WTC11 (cell line): ENCODE measurements at regions not wholly inside any gene's neighbourhood (a gene's known extent, or its start where the extent isn't known, plus 50 kb on each side); places are given as distances from the start of the nearest gene placed in this dataset.

Experiments
- ATAC-seq: fragments of 200-7000 bp; cut with Tn5 transposase; 2 replicates; pipeline ENCODE4 v1.10.0; 2021; ENCODE audit warnings: mild to moderate bottlenecking, moderate library complexity
- CTCF ChIA-PET: fragments of 300-600 bp; sonication (Branson Sonifier 250); formaldehyde crosslinking; loops from one replicate; lab custom pipeline; 2021; ENCODE audit warnings: antibody characterized with exemption; lab: Charles Lee
- POLR2A ChIA-PET: fragments of 350-600 bp; sonication (Branson Sonifier 250); formaldehyde crosslinking; loops from one replicate; lab custom pipeline; 2021; ENCODE audit warnings: antibody characterized with exemption; lab: Charles Lee
- DNase-seq: peaks from one replicate; pipeline ENCODE4 v3.0.0; 2021; ENCODE audit warnings: low spot score
- H3K27ac Mint-ChIP-seq: 2 replicates; pipeline ENCODE4 v1.8.0; 2021; ENCODE audit warnings: mixed read lengths
- H3K27me3 Mint-ChIP-seq: 2 replicates; pipeline ENCODE4 v1.8.0; 2021; ENCODE audit warnings: low read depth, mild to moderate bottlenecking, moderate library complexity, mixed read lengths
- H3K36me3 Mint-ChIP-seq: 2 replicates; pipeline ENCODE4 v1.8.0; 2021; ENCODE audit warnings: mixed read lengths
- H3K4me1 Mint-ChIP-seq: 2 replicates; pipeline ENCODE4 v1.8.0; 2022; ENCODE audit warnings: mixed read lengths
- H3K4me3 Mint-ChIP-seq: 2 replicates; pipeline ENCODE4 v1.8.0; 2021; ENCODE audit warnings: mild to moderate bottlenecking, moderate library complexity, mixed read lengths
- H3K9me3 Mint-ChIP-seq: 2 replicates; pipeline ENCODE4 v1.8.0; 2021; ENCODE audit warnings: mixed read lengths
- ELF4 ChIP-seq: sonication (generic); formaldehyde crosslinking; IDR thresholded peaks from 2 replicates; pipeline ENCODE4 v1.8.1; 2022; ENCODE audit warnings: low read depth, mild to moderate bottlenecking, moderate library complexity, missing genetic modification reagents
- EMX1 ChIP-seq: fragments of 250-450 bp; sonication (Bioruptor Pico); IDR thresholded peaks from 2 replicates; pipeline ENCODE4 v1.8.0; 2021; ENCODE audit warnings: mild to moderate bottlenecking
- ESRRA ChIP-seq: sonication (generic); formaldehyde crosslinking; IDR thresholded peaks from 2 replicates; pipeline ENCODE4 v1.8.1; 2022; ENCODE audit warnings: mild to moderate bottlenecking, missing genetic modification reagents, borderline replicate concordance
- FOXK1 ChIP-seq: sonication (generic); formaldehyde crosslinking; IDR thresholded peaks from 2 replicates; pipeline ENCODE4 v1.8.0; 2022; ENCODE audit warnings: mild to moderate bottlenecking, moderate library complexity, missing genetic modification reagents
- IRF2 ChIP-seq: sonication (generic); formaldehyde crosslinking; IDR thresholded peaks from 2 replicates; pipeline ENCODE4 v1.8.0; 2022; ENCODE audit warnings: low read depth, missing genetic modification reagents, borderline replicate concordance
- NFYB ChIP-seq: sonication (generic); formaldehyde crosslinking; conservative IDR thresholded peaks from 2 replicates; pipeline ENCODE4 v1.8.0; 2022; ENCODE audit warnings: low read depth, missing genetic modification reagents
- NR1H2 ChIP-seq: sonication (generic); formaldehyde crosslinking; IDR thresholded peaks from 2 replicates; pipeline ENCODE4 v1.9.0; 2021; ENCODE audit warnings: mild to moderate bottlenecking, moderate library complexity, missing genetic modification reagents
- NR3C1 ChIP-seq: sonication (generic); formaldehyde crosslinking; conservative IDR thresholded peaks from 2 replicates; pipeline ENCODE4 v1.8.1; 2023; ENCODE audit warnings: low read depth, mild to moderate bottlenecking, missing genetic modification reagents
- PRRX2 ChIP-seq: fragments of 250-450 bp; sonication (Bioruptor Pico); IDR thresholded peaks from 2 replicates; pipeline ENCODE4 v1.8.0; 2021; ENCODE audit warnings: mild to moderate bottlenecking
- RELA ChIP-seq: sonication (generic); formaldehyde crosslinking; IDR thresholded peaks from 2 replicates; pipeline ENCODE4 v1.8.1; 2022; ENCODE audit warnings: missing genetic modification reagents, mild to moderate bottlenecking, borderline replicate concordance
- RORB ChIP-seq: fragments of 250-450 bp; sonication (Bioruptor Pico); IDR thresholded peaks from 2 replicates; pipeline ENCODE4 v1.9.0; 2021; ENCODE audit warnings: mild to moderate bottlenecking
- TP53 ChIP-seq: sonication (generic); formaldehyde crosslinking; IDR thresholded peaks from 2 replicates; pipeline ENCODE4 v1.8.1; 2023; ENCODE audit warnings: mild to moderate bottlenecking, missing genetic modification reagents
- ZNF121 ChIP-seq: sonication (generic); formaldehyde crosslinking; IDR thresholded peaks from 2 replicates; pipeline ENCODE4 v1.8.0; 2023; ENCODE audit warnings: missing genetic modification reagents
- TF ChIP-seq, protein P1 (sequence below): sonication (generic); formaldehyde crosslinking; IDR thresholded peaks from 2 replicates; pipeline ENCODE4 v1.8.1; 2022; ENCODE audit warnings: missing genetic modification reagents, borderline replicate concordance
- TF ChIP-seq, protein P2 (sequence below): sonication (generic); formaldehyde crosslinking; IDR thresholded peaks from 2 replicates; pipeline ENCODE4 v1.8.0; 2022; ENCODE audit warnings: mild to moderate bottlenecking, missing genetic modification reagents
- TF ChIP-seq, protein P3 (sequence below): sonication (generic); formaldehyde crosslinking; IDR thresholded peaks from 2 replicates; pipeline ENCODE4 v1.8.1; 2023; ENCODE audit warnings: mild to moderate bottlenecking, moderate library complexity, missing genetic modification reagents
- TF ChIP-seq, protein P4 (sequence below): sonication (generic); formaldehyde crosslinking; IDR thresholded peaks from 2 replicates; pipeline ENCODE4 v1.8.1; 2022; ENCODE audit warnings: mild to moderate bottlenecking, missing genetic modification reagents, moderate library complexity, borderline replicate concordance
- TF ChIP-seq, protein P5 (sequence below): fragments of 250-450 bp; sonication (Bioruptor Pico); IDR thresholded peaks from 2 replicates; pipeline ENCODE4 v1.8.0; 2021; ENCODE audit warnings: mild to moderate bottlenecking
- TF ChIP-seq, protein P6 (sequence below): sonication (generic); formaldehyde crosslinking; IDR thresholded peaks from 2 replicates; pipeline ENCODE4 v1.8.1; 2023; ENCODE audit warnings: mild to moderate bottlenecking, missing genetic modification reagents, moderate library complexity
- TF ChIP-seq, protein P7 (sequence below): sonication (generic); formaldehyde crosslinking; IDR thresholded peaks from 2 replicates; pipeline ENCODE4 v1.8.0; 2023; ENCODE audit warnings: missing genetic modification reagents

DNA sequence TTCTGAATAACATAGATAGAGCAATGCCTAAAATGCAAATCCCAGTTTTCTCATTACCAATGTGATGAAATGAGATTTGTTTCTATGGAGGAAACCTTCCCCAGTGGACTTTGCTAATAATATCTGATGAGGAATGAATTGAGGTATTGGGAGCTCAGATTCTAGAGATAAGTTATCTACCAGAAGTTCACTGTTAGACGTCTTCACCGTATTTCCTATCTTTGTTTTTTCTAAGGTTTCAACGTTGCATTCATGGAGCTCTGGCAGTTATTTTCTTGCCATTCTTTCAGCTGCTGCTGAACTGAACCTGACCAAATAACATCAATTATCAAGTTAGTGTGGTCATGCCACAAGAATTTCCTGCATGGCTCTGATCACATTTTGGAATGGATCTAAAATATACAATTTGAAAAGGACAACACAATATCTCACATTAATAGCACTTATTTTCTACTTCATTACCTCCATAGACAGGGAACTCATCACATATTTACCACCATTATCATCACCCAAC, 511.8 kb upstream of the LCORL start (continued):
- TF ChIP-seq IRF2 (CRISPR knock-in tag) (no peak), ELF4 (CRISPR knock-in tag) (no peak)
- TF ChIP-seq, all 79 proteins: peak for 0

DNA sequence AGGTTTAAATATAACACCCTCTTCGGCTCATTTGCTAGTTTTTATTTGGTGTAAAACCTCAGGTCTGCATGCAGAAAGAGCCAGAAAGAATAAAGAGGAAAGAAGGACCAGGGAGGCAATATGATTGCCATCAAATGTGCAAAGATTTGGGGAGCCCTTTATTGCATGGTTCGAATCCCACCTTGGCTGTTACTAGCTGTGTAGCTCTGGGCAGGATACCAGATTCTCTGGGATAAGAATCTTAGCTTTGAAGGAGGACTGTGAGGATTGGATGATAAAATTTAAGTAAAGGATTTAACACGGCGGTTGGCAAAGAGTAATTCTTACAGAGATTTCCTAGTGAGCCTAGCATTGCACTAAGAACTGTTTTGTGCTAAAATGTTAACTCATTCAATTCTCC, 510.2 kb upstream of the LCORL start:
- no peaks in the 10 kb centered on the region for H3K4me1 Mint-ChIP-seq
- no peak overlapping the region for H3K27ac Mint-ChIP-seq
- H3K27me3 Mint-ChIP-seq, result peaks cover 2% of the 10 kb centered on the region; the same call in 1 of the 2 replicates
- H3K4me3 Mint-ChIP-seq, result no peak overlapping the region
- H3K9me3 Mint-ChIP-seq, result no peaks in the 10 kb centered on the region
- no peaks in the 10 kb centered on the region for H3K36me3 Mint-ChIP-seq
- no peak for DNase-seq
- TF ChIP-seq, protein P1, sequence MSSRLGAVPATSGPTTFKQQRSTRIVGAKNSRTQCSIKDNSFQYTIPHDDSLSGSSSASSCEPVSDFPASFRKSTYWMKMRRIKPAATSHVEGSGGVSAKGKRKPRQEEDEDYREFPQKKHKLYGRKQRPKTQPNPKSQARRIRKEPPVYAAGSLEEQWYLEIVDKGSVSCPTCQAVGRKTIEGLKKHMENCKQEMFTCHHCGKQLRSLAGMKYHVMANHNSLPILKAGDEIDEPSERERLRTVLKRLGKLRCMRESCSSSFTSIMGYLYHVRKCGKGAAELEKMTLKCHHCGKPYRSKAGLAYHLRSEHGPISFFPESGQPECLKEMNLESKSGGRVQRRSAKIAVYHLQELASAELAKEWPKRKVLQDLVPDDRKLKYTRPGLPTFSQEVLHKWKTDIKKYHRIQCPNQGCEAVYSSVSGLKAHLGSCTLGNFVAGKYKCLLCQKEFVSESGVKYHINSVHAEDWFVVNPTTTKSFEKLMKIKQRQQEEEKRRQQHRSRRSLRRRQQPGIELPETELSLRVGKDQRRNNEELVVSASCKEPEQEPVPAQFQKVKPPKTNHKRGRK, result no peak
- TF ChIP-seq FOXK1 (CRISPR knock-in tag), result no peak
- ChIA-PET POLR2A (no interaction called here), CTCF (no interaction called here)
- ATAC-seq, result no peak

DNA sequence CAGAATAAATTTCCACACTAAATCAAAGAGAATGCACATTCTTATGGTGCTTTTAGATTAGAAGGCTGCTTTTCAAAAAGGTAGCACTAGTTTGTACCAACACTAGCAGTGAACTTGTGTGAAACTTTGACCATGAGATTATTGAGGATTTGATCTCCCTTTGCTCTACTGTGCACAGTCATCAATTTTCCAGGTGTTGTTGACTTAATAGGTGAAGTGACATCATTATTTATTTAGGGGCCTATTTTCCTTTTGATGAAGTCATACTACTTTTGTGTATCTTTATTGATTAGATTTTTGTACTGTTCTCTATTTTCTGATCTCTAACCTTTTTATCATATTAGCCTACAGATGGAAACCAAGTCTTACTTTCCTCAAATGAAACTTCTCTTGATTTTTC, 507.9 kb upstream of the LCORL start:
- H3K36me3 Mint-ChIP-seq, result no peaks in the 10 kb centered on the region
- POLR2A ChIA-PET, result no interaction called here
- CTCF ChIA-PET, result no interaction called here
- peaks cover 2% of the 10 kb centered on the region; the same call in 1 of the 2 replicates for H3K27me3 Mint-ChIP-seq
- H3K4me3 Mint-ChIP-seq, result no peak overlapping the region
- DNase-seq (no peak), ATAC-seq (no peak)
- no peak overlapping the region for H3K27ac Mint-ChIP-seq
- H3K9me3 Mint-ChIP-seq, result no peaks in the 10 kb centered on the region
- TF ChIP-seq RORB (CRISPR knock-in tag) (no peak), NFYB (CRISPR knock-in tag) (no peak), PRRX2 (CRISPR knock-in tag) (no peak), NR3C1 (no peak), RELA (CRISPR knock-in tag) (no peak), NR1H2 (no peak), ZNF121 (CRISPR knock-in tag) (no peak), ESRRA (no peak), IRF2 (CRISPR knock-in tag) (no peak), EMX1 (CRISPR knock-in tag) (no peak), TP53 (no peak)
- TF ChIP-seq, protein P2, sequence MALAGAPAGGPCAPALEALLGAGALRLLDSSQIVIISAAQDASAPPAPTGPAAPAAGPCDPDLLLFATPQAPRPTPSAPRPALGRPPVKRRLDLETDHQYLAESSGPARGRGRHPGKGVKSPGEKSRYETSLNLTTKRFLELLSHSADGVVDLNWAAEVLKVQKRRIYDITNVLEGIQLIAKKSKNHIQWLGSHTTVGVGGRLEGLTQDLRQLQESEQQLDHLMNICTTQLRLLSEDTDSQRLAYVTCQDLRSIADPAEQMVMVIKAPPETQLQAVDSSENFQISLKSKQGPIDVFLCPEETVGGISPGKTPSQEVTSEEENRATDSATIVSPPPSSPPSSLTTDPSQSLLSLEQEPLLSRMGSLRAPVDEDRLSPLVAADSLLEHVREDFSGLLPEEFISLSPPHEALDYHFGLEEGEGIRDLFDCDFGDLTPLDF (CRISPR knock-in tag), result no peak
- TF ChIP-seq, protein P3, sequence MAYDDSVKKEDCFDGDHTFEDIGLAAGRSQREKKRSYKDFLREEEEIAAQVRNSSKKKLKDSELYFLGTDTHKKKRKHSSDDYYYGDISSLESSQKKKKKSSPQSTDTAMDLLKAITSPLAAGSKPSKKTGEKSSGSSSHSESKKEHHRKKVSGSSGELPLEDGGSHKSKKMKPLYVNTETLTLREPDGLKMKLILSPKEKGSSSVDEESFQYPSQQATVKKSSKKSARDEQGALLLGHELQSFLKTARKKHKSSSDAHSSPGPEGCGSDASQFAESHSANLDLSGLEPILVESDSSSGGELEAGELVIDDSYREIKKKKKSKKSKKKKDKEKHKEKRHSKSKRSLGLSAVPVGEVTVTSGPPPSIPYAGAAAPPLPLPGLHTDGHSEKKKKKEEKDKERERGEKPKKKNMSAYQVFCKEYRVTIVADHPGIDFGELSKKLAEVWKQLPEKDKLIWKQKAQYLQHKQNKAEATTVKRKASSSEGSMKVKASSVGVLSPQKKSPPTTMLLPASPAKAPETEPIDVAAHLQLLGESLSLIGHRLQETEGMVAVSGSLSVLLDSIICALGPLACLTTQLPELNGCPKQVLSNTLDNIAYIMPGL, result no peak
- TF ChIP-seq, protein P4, sequence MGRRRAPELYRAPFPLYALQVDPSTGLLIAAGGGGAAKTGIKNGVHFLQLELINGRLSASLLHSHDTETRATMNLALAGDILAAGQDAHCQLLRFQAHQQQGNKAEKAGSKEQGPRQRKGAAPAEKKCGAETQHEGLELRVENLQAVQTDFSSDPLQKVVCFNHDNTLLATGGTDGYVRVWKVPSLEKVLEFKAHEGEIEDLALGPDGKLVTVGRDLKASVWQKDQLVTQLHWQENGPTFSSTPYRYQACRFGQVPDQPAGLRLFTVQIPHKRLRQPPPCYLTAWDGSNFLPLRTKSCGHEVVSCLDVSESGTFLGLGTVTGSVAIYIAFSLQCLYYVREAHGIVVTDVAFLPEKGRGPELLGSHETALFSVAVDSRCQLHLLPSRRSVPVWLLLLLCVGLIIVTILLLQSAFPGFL (CRISPR knock-in tag), result no peak
- TF ChIP-seq, protein P5, sequence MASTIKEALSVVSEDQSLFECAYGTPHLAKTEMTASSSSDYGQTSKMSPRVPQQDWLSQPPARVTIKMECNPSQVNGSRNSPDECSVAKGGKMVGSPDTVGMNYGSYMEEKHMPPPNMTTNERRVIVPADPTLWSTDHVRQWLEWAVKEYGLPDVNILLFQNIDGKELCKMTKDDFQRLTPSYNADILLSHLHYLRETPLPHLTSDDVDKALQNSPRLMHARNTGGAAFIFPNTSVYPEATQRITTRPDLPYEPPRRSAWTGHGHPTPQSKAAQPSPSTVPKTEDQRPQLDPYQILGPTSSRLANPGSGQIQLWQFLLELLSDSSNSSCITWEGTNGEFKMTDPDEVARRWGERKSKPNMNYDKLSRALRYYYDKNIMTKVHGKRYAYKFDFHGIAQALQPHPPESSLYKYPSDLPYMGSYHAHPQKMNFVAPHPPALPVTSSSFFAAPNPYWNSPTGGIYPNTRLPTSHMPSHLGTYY, result no peak
- TF ChIP-seq, protein P6, sequence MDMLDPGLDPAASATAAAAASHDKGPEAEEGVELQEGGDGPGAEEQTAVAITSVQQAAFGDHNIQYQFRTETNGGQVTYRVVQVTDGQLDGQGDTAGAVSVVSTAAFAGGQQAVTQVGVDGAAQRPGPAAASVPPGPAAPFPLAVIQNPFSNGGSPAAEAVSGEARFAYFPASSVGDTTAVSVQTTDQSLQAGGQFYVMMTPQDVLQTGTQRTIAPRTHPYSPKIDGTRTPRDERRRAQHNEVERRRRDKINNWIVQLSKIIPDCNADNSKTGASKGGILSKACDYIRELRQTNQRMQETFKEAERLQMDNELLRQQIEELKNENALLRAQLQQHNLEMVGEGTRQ, result no peak
- TF ChIP-seq, protein P7, sequence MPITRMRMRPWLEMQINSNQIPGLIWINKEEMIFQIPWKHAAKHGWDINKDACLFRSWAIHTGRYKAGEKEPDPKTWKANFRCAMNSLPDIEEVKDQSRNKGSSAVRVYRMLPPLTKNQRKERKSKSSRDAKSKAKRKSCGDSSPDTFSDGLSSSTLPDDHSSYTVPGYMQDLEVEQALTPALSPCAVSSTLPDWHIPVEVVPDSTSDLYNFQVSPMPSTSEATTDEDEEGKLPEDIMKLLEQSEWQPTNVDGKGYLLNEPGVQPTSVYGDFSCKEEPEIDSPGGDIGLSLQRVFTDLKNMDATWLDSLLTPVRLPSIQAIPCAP, result no peak
- TF ChIP-seq, all 79 proteins: peak for 0
- H3K4me1 Mint-ChIP-seq, result no peaks in the 10 kb centered on the region
